ENCODE measurements at regions not wholly inside any gene's neighbourhood (a gene's known extent, or its start where the extent isn't known, plus 50 kb on each side); places are given as distances from the start of the nearest gene placed in this dataset.

DNA sequence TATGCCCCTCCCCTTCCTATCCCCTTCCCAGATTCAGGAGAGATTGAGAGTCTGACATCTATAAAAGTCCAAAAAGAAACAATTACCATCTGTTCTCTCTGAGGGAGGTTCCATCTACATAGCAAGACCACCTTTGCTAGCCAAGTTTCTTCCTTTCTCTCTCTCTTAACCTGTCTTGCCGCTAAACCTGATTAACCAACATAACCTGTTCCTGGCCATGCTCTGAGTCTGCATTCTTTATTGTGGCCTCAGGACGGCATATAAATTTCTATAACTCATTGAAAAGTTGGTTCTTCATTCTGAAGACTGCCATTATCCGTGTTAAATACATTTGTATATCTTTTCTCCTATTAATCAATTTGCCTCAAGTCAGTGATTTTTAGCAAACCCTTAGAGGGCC, 594.0 kb downstream of the KCNH5 start:
- ChIA-PET CTCF (no interaction called here), POLR2A (no interaction called here)
- TF ChIP-seq BHLHE40 (IDR thresholded peaks at IDR 0.05; ENCODE audit: borderline replicate concordance), result no peak
- no peak for TF ChIP-seq SP1 (IDR thresholded peaks at IDR 0.05)
- no peak for TF ChIP-seq SUZ12 (IDR thresholded peaks at IDR 0.05)
- TF ChIP-seq, protein P1, sequence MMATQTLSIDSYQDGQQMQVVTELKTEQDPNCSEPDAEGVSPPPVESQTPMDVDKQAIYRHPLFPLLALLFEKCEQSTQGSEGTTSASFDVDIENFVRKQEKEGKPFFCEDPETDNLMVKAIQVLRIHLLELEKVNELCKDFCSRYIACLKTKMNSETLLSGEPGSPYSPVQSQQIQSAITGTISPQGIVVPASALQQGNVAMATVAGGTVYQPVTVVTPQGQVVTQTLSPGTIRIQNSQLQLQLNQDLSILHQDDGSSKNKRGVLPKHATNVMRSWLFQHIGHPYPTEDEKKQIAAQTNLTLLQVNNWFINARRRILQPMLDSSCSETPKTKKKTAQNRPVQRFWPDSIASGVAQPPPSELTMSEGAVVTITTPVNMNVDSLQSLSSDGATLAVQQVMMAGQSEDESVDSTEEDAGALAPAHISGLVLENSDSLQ (IDR thresholded peaks at IDR 0.05), result no peak
- TF ChIP-seq ZNF384 (IDR thresholded peaks at IDR 0.05), result no peak
- no peak for TF ChIP-seq CTBP1 (IDR thresholded peaks at IDR 0.05; ENCODE audit: borderline replicate concordance)
- DNase-seq (ENCODE audit: extremely low spot score), result no peak

DNA sequence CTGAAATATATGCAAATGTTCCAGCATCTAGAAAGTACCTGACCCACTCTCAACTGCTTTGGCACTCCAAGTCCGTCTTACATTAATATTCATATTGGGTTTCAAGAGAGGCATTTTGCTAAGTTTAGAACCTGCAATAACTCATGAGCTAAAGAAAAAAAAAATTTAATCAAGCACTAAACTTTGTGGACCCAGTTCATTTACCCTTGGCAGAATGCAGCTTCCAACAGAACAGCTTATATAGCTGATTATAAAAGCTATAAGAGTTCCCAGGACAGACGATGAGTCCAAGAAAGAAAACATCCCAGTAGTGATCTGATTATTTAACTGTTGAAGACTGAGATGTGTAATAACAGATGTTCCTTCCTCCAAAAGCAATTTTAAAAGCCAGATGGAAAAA, 592.0 kb downstream of the KCNH5 start:
- DNase-seq (ENCODE audit: extremely low spot score), result no peak
- ChIA-PET POLR2A (no interaction called here), CTCF (no interaction called here)
- TF ChIP-seq FOXA1 (IDR thresholded peaks at IDR 0.05), result no peak
- no peak for TF ChIP-seq SUZ12 (IDR thresholded peaks at IDR 0.05)
- TF ChIP-seq FOXK2 (IDR thresholded peaks at IDR 0.05), result no peak

DNA sequence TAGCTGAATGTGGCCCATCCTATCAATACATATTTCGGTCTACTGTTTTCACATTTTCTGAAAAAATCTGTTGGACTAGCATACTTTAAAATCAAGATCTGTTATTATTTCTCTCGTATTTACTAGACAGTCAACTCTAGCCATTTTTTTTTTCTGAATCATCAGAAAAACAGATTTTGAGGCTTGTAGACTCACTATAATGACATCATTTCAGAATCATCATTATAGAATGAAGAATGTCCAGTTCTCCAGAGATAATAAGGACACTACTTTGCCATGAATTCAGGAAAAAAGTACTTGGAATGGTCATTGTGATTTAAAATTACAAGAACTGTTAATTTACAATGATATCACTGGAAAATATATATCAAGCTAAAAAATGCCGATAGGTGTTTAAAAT, 589.8 kb downstream of the KCNH5 start:
- TF ChIP-seq HDGF (IDR thresholded peaks at IDR 0.05; ENCODE audit: borderline replicate concordance), result no peak
- TF ChIP-seq SP1 (IDR thresholded peaks at IDR 0.05), result no peak
- no peak for TF ChIP-seq BHLHE40 (IDR thresholded peaks at IDR 0.05; ENCODE audit: borderline replicate concordance)
- TF ChIP-seq LEF1 (IDR thresholded peaks at IDR 0.05; ENCODE audit: borderline replicate concordance), result no peak
- no peak for TF ChIP-seq L3MBTL2 (conservative IDR thresholded peaks at IDR 0.05)
- no peak for TF ChIP-seq ELF4 (IDR thresholded peaks at IDR 0.05)
- no peak for TF ChIP-seq FOXA1 (IDR thresholded peaks at IDR 0.05)
- no peak for TF ChIP-seq ARNT (IDR thresholded peaks at IDR 0.05)
- no peak for TF ChIP-seq FOXM1 (IDR thresholded peaks at IDR 0.05; ENCODE audit: borderline replicate concordance)
- no peak for TF ChIP-seq FOXK2 (IDR thresholded peaks at IDR 0.05)
- no peak for TF ChIP-seq SUZ12 (IDR thresholded peaks at IDR 0.05)
- no peak for TF ChIP-seq ZNF384 (IDR thresholded peaks at IDR 0.05)
- no peak for TF ChIP-seq TARDBP (IDR thresholded peaks at IDR 0.05)
- TF ChIP-seq CTBP1 (IDR thresholded peaks at IDR 0.05; ENCODE audit: borderline replicate concordance), result no peak
- no peak for TF ChIP-seq NFRKB (IDR thresholded peaks at IDR 0.05)
- TF ChIP-seq, protein P1 (IDR thresholded peaks at IDR 0.05), result no peak
- ChIA-PET POLR2A (no interaction called here), CTCF (no interaction called here)
- DNase-seq (ENCODE audit: extremely low spot score), result no peak

DNA sequence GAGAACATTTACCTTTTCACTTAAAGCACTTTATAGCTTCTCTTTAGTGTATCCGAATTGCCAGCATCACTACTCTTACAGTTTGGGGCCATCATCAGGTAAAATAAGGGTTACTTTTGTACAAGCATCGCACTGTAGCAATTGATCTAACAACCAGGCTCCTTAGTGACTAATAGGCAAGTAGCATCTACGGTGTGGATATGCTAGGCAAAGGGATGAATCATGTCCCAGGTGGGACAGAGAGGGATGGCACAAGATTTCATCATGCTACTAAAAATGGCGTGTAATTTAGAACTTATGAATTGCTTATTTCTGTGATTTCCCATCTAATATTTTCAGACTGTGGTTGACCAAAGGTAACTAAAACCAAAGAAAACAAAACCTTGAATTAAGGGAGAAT, 582.3 kb downstream of the KCNH5 start:
- ChIA-PET POLR2A (no interaction called here), CTCF (no interaction called here)
- TF ChIP-seq HDGF (IDR thresholded peaks at IDR 0.05; ENCODE audit: borderline replicate concordance), result no peak
- no peak for TF ChIP-seq FOXA1 (IDR thresholded peaks at IDR 0.05)
- TF ChIP-seq SP1 (IDR thresholded peaks at IDR 0.05), result no peak
- no peak for TF ChIP-seq FOXK2 (IDR thresholded peaks at IDR 0.05)
- TF ChIP-seq LEF1 (IDR thresholded peaks at IDR 0.05; ENCODE audit: borderline replicate concordance), result no peak
- TF ChIP-seq, protein P1 (IDR thresholded peaks at IDR 0.05), result no peak
- TF ChIP-seq ELF4 (IDR thresholded peaks at IDR 0.05), result no peak
- no peak for TF ChIP-seq ARNT (IDR thresholded peaks at IDR 0.05)
- TF ChIP-seq CTBP1 (IDR thresholded peaks at IDR 0.05; ENCODE audit: borderline replicate concordance), result no peak
- no peak for TF ChIP-seq SUZ12 (IDR thresholded peaks at IDR 0.05)
- no peak for TF ChIP-seq TARDBP (IDR thresholded peaks at IDR 0.05)
- TF ChIP-seq FOXM1 (IDR thresholded peaks at IDR 0.05; ENCODE audit: borderline replicate concordance), result no peak
- no peak for DNase-seq (ENCODE audit: extremely low spot score)

DNA sequence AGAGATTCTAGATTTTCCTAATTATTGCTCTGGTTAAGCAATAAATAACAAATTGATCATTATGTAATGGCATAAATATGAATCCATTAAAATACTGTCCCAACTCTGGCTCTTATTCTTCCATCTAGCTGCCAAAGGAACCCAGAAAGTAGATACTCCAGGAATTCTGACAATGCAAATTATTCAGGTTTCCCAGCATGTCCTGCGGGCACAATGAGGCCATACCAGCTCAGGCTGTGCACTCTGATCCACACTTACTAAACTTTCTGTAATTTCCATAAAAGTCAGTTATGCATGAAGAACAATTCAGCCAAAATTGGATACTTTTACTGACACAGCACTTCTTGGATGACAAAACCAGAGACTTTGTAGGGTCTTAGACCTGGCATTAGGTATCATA, 576.3 kb downstream of the KCNH5 start:
- CTCF ChIA-PET, result no interaction called here

DNA sequence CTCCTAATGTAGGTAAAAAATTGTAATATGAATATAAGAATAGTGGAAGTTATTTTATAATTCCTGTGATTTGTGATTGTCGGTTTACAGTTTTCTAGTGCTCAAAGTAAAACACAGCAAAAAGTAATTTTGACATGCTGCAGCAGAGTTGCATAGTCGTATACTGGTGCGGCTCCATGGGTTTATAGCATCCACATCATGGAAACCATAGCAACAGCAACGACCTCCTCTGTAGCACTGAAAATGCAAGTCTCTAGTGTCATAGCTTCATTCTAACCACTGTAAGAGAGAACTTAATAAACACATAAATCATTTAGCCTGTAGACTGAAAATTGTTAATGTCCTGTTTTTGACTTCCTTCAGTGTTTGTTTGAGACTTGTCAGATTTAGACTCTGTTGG, 574.3 kb downstream of the KCNH5 start:
- TF ChIP-seq HDGF (IDR thresholded peaks at IDR 0.05; ENCODE audit: borderline replicate concordance), result no peak
- TF ChIP-seq BHLHE40 (IDR thresholded peaks at IDR 0.05; ENCODE audit: borderline replicate concordance), result no peak
- TF ChIP-seq NFRKB (IDR thresholded peaks at IDR 0.05), result no peak
- TF ChIP-seq SUZ12 (IDR thresholded peaks at IDR 0.05), result no peak
- no peak for TF ChIP-seq ARNT (IDR thresholded peaks at IDR 0.05)
- TF ChIP-seq FOXK2 (IDR thresholded peaks at IDR 0.05), result no peak
- TF ChIP-seq ZNF384 (IDR thresholded peaks at IDR 0.05), result no peak
- TF ChIP-seq FOXM1 (IDR thresholded peaks at IDR 0.05; ENCODE audit: borderline replicate concordance), result no peak
- TF ChIP-seq L3MBTL2 (conservative IDR thresholded peaks at IDR 0.05), result no peak
- TF ChIP-seq CTBP1 (IDR thresholded peaks at IDR 0.05; ENCODE audit: borderline replicate concordance), result no peak
- no peak for TF ChIP-seq ELF4 (IDR thresholded peaks at IDR 0.05)
- TF ChIP-seq LEF1 (IDR thresholded peaks at IDR 0.05; ENCODE audit: borderline replicate concordance), result no peak
- CTCF ChIA-PET, result no interaction called here
- no peak for DNase-seq (ENCODE audit: extremely low spot score)
- POLR2A ChIA-PET, result no interaction called here

More for the DNA sequence above, 576.3 kb downstream of the KCNH5 start:
- DNase-seq (ENCODE audit: extremely low spot score), result no peak
- POLR2A ChIA-PET, result no interaction called here
- TF ChIP-seq LEF1 (IDR thresholded peaks at IDR 0.05; ENCODE audit: borderline replicate concordance), result no peak
- TF ChIP-seq HDGF (IDR thresholded peaks at IDR 0.05; ENCODE audit: borderline replicate concordance), result no peak
- TF ChIP-seq ELF4 (IDR thresholded peaks at IDR 0.05), result no peak
- no peak for TF ChIP-seq ARNT (IDR thresholded peaks at IDR 0.05)
- TF ChIP-seq L3MBTL2 (conservative IDR thresholded peaks at IDR 0.05), result no peak
- TF ChIP-seq SUZ12 (IDR thresholded peaks at IDR 0.05), result no peak
- no peak for TF ChIP-seq NFRKB (IDR thresholded peaks at IDR 0.05)
- TF ChIP-seq FOXM1 (IDR thresholded peaks at IDR 0.05; ENCODE audit: borderline replicate concordance), result no peak
- TF ChIP-seq SP1 (IDR thresholded peaks at IDR 0.05), result no peak
- no peak for TF ChIP-seq TARDBP (IDR thresholded peaks at IDR 0.05)
- no peak for TF ChIP-seq FOXA1 (IDR thresholded peaks at IDR 0.05)
- no peak for TF ChIP-seq CTBP1 (IDR thresholded peaks at IDR 0.05; ENCODE audit: borderline replicate concordance)
- TF ChIP-seq ZNF384 (IDR thresholded peaks at IDR 0.05), result no peak
- TF ChIP-seq BHLHE40 (IDR thresholded peaks at IDR 0.05; ENCODE audit: borderline replicate concordance), result no peak
- TF ChIP-seq, protein P1 (IDR thresholded peaks at IDR 0.05), result no peak
- TF ChIP-seq FOXK2 (IDR thresholded peaks at IDR 0.05), result no peak

Data from HEK293T (cell line).